ENCODE measurements at regions not wholly inside any gene's neighbourhood (a gene's known extent, or its start where the extent isn't known, plus 50 kb on each side); places are given as distances from the start of the nearest gene placed in this dataset.
"Not testable (repeated sequence)": the region's sequence is repeated elsewhere in the genome, so short reads cannot be mapped to it uniquely, and the experiment has no call there.

DNA sequence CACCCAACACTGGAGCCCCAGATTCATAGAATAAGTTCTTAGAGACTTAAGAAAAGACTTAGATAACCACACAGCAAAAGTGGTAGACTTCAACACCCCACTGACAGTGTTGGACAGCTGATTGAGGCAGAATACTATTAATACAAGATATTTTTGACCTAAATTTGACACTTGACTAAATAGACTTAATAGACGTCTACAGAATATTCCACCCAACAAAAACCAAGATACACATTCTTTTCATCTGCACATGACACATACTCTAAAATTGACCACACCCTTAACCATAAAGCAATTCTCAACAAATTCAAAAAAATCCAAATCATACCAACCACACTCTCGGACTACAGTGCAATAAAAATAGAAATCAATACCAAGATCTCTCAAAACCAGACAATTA, 179.8 kb upstream of the TPM1 start:
- Histone ChIP-seq H3K4me1 (ENCODE audit: control insufficient read depth, insufficient read depth, low read length) (no peaks in the 10 kb centered on the region), H3K27me3 (ENCODE audit: control insufficient read depth, insufficient read depth, low read length) (no peaks in the 10 kb centered on the region), H3K27ac (ENCODE audit: low read length) (no peak overlapping the region), H3K4me3 (ENCODE audit: low read length) (no peak overlapping the region), H3K9me3 (ENCODE audit: control insufficient read depth, low read depth, low read length) (no peaks in the 10 kb centered on the region), H3K36me3 (ENCODE audit: control insufficient read depth, insufficient read depth, low read length) (no peaks in the 10 kb centered on the region)
- DNase-seq, result no peak
- WGBS (ENCODE audit: insufficient coverage, low lambda C conversion rate), result 100% methylated on average over 1 of the region's 2 CpGs

DNA sequence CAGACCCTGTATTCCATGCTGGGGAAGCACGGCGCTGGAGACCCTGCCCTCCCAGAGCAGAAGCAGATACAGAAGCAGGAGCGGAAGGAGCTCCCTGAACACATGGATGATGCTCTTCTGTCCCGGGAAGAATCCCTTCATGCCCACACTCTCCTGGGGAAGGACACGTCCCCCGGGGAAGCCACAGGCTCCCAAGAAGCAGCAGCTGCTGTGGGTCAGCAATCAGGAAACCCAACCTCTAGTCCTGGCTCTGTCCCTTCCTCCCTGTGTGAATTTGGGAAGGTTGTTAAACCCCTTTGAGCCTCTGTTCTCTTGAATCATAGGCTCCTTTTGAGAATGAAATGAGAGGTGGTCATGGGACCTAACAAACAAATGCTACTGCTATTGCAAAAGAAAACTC, 176.2 kb upstream of the TPM1 start:
- no CpG with 5 or more reads among the region's 6 CpGs for WGBS (ENCODE audit: insufficient coverage, low lambda C conversion rate)
- H3K27me3 ChIP-seq (ENCODE audit: control insufficient read depth, insufficient read depth, low read length), result no peaks in the 10 kb centered on the region
- peaks cover 3% of the 10 kb centered on the region for H3K9me3 ChIP-seq (ENCODE audit: control insufficient read depth, low read depth, low read length)
- H3K36me3 ChIP-seq (ENCODE audit: control insufficient read depth, insufficient read depth, low read length), result no peaks in the 10 kb centered on the region
- DNase-seq, result no peak
- H3K4me1 ChIP-seq (ENCODE audit: control insufficient read depth, insufficient read depth, low read length), result no peaks in the 10 kb centered on the region
- H3K27ac ChIP-seq (ENCODE audit: low read length), result no peak overlapping the region
- no peak overlapping the region for H3K4me3 ChIP-seq (ENCODE audit: low read length)

DNA sequence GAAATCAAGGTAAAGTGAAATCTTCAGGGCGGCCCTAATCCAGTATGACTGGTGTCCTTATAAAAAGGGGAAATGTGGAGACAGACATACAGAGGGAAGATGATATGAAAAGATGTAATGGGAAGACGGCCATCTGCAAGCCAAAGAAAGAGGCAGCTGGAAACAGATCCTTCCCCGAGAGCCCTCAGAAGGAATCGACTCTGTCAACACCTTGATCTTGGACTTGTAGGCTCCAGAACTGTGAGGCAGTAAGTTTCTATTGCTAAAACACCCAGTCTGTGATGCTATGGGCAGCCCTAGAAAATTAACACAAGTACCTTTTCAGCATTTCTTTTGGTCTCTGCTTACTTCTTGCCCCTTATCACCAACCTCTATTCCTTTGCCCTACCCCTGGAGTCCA, 174.7 kb upstream of the TPM1 start:
- no peak for DNase-seq
- H3K9me3 ChIP-seq (ENCODE audit: control insufficient read depth, low read depth, low read length), result peaks cover 3% of the 10 kb centered on the region
- H3K4me1 ChIP-seq (ENCODE audit: control insufficient read depth, insufficient read depth, low read length), result no peaks in the 10 kb centered on the region
- no peaks in the 10 kb centered on the region for H3K36me3 ChIP-seq (ENCODE audit: control insufficient read depth, insufficient read depth, low read length)
- H3K27me3 ChIP-seq (ENCODE audit: control insufficient read depth, insufficient read depth, low read length), result no peaks in the 10 kb centered on the region
- WGBS (ENCODE audit: insufficient coverage, low lambda C conversion rate), result no CpG with 5 or more reads among the region's 4 CpGs
- no peak overlapping the region for H3K27ac ChIP-seq (ENCODE audit: low read length)
- H3K4me3 ChIP-seq (ENCODE audit: low read length), result no peak overlapping the region

DNA sequence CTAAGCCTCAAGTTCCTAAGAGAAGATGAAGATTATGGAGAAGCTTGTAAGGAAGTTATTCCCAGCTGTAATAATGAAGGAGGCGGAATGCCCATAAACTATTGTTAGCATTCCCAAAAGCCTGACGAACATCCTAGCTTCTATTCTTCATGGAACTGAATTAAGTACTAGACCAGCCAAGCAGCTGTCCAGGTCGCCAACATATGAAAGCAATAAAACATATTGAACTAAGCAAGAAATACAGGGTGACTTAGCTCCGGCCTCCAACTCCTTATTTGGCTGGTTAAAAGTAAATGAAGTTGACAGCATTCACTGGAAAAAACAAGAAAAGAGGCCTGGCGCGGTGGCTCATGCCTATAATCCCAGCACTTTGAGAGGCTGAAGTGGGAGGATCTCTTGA, 174.0 kb upstream of the TPM1 start:
- Histone ChIP-seq H3K27ac (ENCODE audit: low read length) (no peak overlapping the region), H3K4me1 (ENCODE audit: control insufficient read depth, insufficient read depth, low read length) (no peaks in the 10 kb centered on the region), H3K36me3 (ENCODE audit: control insufficient read depth, insufficient read depth, low read length) (no peaks in the 10 kb centered on the region), H3K4me3 (ENCODE audit: low read length) (no peak overlapping the region), H3K9me3 (ENCODE audit: control insufficient read depth, low read depth, low read length) (peaks cover 3% of the 10 kb centered on the region), H3K27me3 (ENCODE audit: control insufficient read depth, insufficient read depth, low read length) (no peaks in the 10 kb centered on the region)
- WGBS (ENCODE audit: insufficient coverage, low lambda C conversion rate), result no CpG with 5 or more reads among the region's 6 CpGs
- DNase-seq, result no peak

DNA sequence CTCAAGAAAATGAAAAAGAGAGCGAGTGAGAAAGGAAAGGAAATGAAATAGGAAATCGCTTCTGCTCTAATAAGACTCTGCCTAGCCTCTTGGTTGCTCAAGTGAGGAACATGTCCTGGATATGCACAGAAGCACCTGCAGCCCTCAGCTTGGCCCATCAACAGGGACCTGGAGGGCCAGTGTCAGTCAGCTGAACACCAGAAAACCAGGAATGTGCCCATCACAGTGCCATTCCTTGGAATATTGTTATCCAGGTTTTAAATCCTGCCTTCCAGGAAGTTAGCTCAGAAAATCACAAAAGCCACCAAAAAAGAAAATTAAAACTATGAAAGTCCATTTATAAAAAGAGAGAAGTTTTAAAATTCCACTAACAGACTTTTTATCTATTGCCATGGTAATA, 173.4 kb upstream of the TPM1 start:
- H3K4me1 ChIP-seq (ENCODE audit: control insufficient read depth, insufficient read depth, low read length), result no peaks in the 10 kb centered on the region

DNA sequence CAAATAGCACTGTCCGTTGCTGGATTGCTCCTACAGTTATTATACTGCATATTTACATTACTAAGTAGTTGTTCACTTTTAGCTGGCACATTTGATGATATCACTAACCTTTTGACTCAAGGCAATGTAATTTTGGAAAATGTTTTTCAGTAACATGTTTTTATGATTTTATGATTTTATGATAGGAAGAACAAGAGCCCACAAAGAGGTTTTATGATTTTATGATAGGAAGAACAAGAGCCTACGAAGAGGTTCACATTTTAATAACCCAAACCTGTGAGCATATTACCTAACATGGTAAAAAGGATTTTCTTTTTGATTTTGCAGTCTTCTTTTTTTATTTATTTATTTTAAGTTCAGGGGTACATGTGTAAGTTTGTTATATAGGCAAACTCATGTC, 172.3 kb upstream of the TPM1 start:
- 14% methylated on average over 1 of the region's 2 CpGs for WGBS (ENCODE audit: insufficient coverage, low lambda C conversion rate)
- no peaks in the 10 kb centered on the region for H3K4me1 ChIP-seq (ENCODE audit: control insufficient read depth, insufficient read depth, low read length)
- DNase-seq, result no peak
- H3K36me3 ChIP-seq (ENCODE audit: control insufficient read depth, insufficient read depth, low read length), result no peaks in the 10 kb centered on the region
- no peak overlapping the region for H3K4me3 ChIP-seq (ENCODE audit: low read length)
- peaks cover 3% of the 10 kb centered on the region for H3K9me3 ChIP-seq (ENCODE audit: control insufficient read depth, low read depth, low read length)
- no peaks in the 10 kb centered on the region for H3K27me3 ChIP-seq (ENCODE audit: control insufficient read depth, insufficient read depth, low read length)
- no peak overlapping the region for H3K27ac ChIP-seq (ENCODE audit: low read length)

More for the DNA sequence above, 173.4 kb upstream of the TPM1 start:
- Histone ChIP-seq H3K4me3 (ENCODE audit: low read length) (no peak overlapping the region), H3K9me3 (ENCODE audit: control insufficient read depth, low read depth, low read length) (peaks cover 3% of the 10 kb centered on the region), H3K36me3 (ENCODE audit: control insufficient read depth, insufficient read depth, low read length) (no peaks in the 10 kb centered on the region), H3K27me3 (ENCODE audit: control insufficient read depth, insufficient read depth, low read length) (no peaks in the 10 kb centered on the region), H3K27ac (ENCODE audit: low read length) (no peak overlapping the region)
- WGBS (ENCODE audit: insufficient coverage, low lambda C conversion rate), result no CpG with 5 or more reads among the region's 2 CpGs
- DNase-seq, result no peak

DNA sequence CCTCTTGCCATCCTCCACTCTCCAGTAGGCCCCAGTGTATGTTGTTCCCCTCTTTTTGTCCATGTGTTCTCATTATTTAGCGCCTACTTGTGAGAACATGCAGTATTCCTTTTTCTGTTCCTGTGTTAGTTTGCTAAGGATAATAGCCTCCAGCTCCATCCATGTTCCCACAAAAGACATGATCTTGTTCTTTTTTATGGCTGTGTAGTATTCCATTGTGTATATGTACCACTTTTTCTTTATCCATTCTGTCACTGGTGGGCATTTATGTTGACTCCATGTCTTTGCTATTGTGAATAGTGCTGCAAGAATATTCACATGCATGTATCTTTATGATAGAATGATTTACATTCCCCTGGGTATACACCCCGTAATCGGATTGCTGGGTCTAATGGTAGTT, 171.8 kb upstream of the TPM1 start:
- no CpG with 5 or more reads among the region's 3 CpGs for WGBS (ENCODE audit: insufficient coverage, low lambda C conversion rate)
- not testable (repeated sequence) for DNase-seq; H3K4me3 ChIP-seq (ENCODE audit: low read length); H3K36me3 ChIP-seq (ENCODE audit: control insufficient read depth, insufficient read depth, low read length); H3K9me3 ChIP-seq (ENCODE audit: control insufficient read depth, low read depth, low read length); H3K27ac ChIP-seq (ENCODE audit: low read length); H3K4me1 ChIP-seq (ENCODE audit: control insufficient read depth, insufficient read depth, low read length); H3K27me3 ChIP-seq (ENCODE audit: control insufficient read depth, insufficient read depth, low read length)

DNA sequence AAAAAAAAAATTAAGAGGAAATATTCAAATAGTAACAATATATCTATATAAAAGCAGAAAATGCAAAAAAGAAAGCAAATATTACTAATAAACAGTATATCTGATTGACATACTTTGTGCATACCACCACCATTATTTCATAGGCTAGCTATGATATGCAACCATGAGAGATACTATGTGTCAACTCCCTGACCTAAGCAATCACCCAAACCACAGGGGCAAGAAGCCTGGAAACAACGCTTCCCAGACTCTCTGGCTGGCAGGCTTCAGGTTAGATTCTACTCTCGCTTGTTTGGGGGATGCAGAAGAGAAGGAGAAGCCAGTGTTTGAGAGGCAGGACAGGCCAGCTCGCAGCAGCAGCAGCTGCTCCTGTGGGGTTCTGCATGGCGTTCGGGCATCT, 169.3 kb upstream of the TPM1 start:
- H3K4me1 ChIP-seq (ENCODE audit: control insufficient read depth, insufficient read depth, low read length), result no peaks in the 10 kb centered on the region
- H3K27me3 ChIP-seq (ENCODE audit: control insufficient read depth, insufficient read depth, low read length), result no peaks in the 10 kb centered on the region
- H3K27ac ChIP-seq (ENCODE audit: low read length), result no peak overlapping the region
- H3K9me3 ChIP-seq (ENCODE audit: control insufficient read depth, low read depth, low read length), result peaks cover 3% of the 10 kb centered on the region
- DNase-seq, result no peak
- WGBS (ENCODE audit: insufficient coverage, low lambda C conversion rate), result no CpG with 5 or more reads among the region's 5 CpGs
- no peaks in the 10 kb centered on the region for H3K36me3 ChIP-seq (ENCODE audit: control insufficient read depth, insufficient read depth, low read length)
- H3K4me3 ChIP-seq (ENCODE audit: low read length), result no peak overlapping the region

DNA sequence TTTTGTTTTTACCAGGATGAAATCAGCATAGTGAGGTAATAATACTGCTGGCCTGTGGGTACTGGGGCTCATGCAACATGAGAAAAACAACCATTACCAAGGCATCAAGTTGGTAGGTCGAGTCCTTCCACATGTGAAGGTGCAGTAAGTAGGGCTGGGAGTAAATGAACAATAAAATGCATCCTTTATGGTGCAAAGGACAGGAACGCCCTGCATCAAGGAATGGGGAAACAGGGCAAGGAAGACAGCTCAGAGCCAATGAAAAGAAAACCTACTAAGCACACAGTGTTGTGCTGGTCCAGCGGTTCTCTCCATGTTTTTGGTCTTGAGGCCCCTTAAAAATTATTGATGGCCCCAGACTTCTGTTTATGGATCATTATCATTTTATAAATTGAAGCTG, 168.5 kb upstream of the TPM1 start:
- DNase-seq, result no peak
- H3K27me3 ChIP-seq (ENCODE audit: control insufficient read depth, insufficient read depth, low read length), result no peaks in the 10 kb centered on the region
- H3K27ac ChIP-seq (ENCODE audit: low read length), result no peak overlapping the region
- no CpG with 5 or more reads among the region's 3 CpGs for WGBS (ENCODE audit: insufficient coverage, low lambda C conversion rate)
- H3K36me3 ChIP-seq (ENCODE audit: control insufficient read depth, insufficient read depth, low read length), result no peaks in the 10 kb centered on the region
- peaks cover 3% of the 10 kb centered on the region for H3K9me3 ChIP-seq (ENCODE audit: control insufficient read depth, low read depth, low read length)
- H3K4me1 ChIP-seq (ENCODE audit: control insufficient read depth, insufficient read depth, low read length), result no peaks in the 10 kb centered on the region
- H3K4me3 ChIP-seq (ENCODE audit: low read length), result no peak overlapping the region

DNA sequence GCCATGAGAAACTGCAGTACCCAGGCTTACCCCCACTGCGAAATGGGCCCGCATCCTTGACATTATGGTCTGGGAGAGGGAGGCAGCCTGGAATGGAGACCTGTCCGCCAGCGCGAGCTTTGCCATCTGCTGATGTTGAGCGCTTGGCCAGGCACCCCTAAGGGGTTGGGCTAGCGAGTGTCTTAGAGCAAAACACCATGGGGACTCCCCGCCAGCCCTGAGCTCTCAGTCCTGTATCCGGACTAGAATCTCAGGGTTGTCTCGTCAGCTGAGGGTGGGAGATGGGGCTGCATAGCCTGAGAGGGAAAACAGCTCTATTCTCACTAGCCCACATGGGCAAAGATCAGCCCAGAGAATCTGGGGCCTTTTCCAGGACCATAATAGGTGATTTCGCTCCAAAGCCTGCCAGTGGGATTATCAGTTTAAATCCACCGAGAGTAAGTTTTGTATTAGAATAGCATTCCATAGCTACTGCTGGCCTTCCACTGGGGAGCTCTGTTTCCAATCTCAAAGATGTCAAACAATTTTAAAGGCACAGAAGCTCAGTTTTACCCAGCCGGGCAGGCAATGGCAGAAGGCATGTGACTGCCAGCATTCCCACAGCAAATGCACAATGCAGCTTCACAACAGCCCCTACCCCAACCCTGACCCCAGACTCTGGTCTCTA, 167.5 kb upstream of the TPM1 start:
- WGBS (ENCODE audit: insufficient coverage, low lambda C conversion rate), result no CpG with 5 or more reads among the region's 13 CpGs
- Histone ChIP-seq H3K27ac (ENCODE audit: low read length) (peak overlapping the region; percentile 53), H3K9me3 (ENCODE audit: control insufficient read depth, low read depth, low read length) (peaks cover 3% of the 10 kb centered on the region), H3K36me3 (ENCODE audit: control insufficient read depth, insufficient read depth, low read length) (no peaks in the 10 kb centered on the region), H3K27me3 (ENCODE audit: control insufficient read depth, insufficient read depth, low read length) (no peaks in the 10 kb centered on the region), H3K4me3 (ENCODE audit: low read length) (no peak overlapping the region), H3K4me1 (ENCODE audit: control insufficient read depth, insufficient read depth, low read length) (no peaks in the 10 kb centered on the region)
- no peak for DNase-seq

DNA sequence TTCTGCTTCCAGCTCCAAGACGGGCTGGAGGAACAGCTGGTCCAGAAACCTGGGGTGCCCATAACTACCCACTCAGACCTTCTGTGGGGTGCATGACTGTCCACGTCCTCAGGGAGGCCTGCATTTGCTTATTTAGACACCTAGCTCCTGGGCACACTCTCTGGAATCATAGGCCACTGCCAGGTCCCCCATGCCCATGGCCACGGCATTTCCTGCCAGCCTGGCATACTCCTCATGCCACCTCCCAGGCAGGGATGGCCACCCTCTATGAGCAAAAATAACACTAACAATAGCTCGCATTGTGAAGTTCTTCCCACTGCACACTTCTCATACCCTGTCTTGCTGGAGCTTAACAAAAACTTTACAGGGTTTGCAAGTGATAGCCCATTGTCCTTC, 166.9 kb upstream of the TPM1 start:
- Histone ChIP-seq H3K27me3 (ENCODE audit: control insufficient read depth, insufficient read depth, low read length) (no peaks in the 10 kb centered on the region), H3K36me3 (ENCODE audit: control insufficient read depth, insufficient read depth, low read length) (no peaks in the 10 kb centered on the region), H3K27ac (ENCODE audit: low read length) (no peak overlapping the region), H3K9me3 (ENCODE audit: control insufficient read depth, low read depth, low read length) (peaks cover 3% of the 10 kb centered on the region), H3K4me3 (ENCODE audit: low read length) (no peak overlapping the region), H3K4me1 (ENCODE audit: control insufficient read depth, insufficient read depth, low read length) (no peaks in the 10 kb centered on the region)
- no peak for DNase-seq
- WGBS (ENCODE audit: insufficient coverage, low lambda C conversion rate), result no CpG with 5 or more reads among the region's 4 CpGs
